CD4-positive, alpha-beta T cell treated with Interferon gamma for 1 hour (primary cell): ENCODE measurements at regions not wholly inside any gene's neighbourhood (a gene's known extent, or its start where the extent isn't known, plus 50 kb on each side); places are given as distances from the start of the nearest gene placed in this dataset.

Experiments used
- DNase-seq: peaks from one replicate; pipeline ENCODE4 v3.0.0-alpha.2; 2020

DNA sequence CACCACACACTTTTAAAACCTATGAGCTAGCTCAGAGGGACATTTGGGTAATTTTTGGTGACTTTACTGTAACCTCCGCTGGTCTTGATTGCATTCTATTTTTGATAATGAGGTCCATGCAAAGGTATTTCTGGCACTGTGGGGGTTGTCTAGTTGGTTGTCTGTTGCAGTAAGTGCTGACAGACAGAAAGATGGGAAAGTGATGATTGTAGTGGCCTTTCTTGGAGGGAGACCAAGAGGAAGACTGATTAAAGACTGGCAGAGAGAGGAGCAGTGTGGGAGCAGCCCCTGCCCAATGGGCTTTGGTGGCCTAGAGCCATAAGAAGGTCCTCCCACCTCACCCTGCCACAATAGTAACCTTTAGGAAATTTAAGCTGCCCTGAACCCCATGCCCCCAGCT is 173.4 kb upstream of the CTBP2 start:
- no peak for DNase-seq

DNA sequence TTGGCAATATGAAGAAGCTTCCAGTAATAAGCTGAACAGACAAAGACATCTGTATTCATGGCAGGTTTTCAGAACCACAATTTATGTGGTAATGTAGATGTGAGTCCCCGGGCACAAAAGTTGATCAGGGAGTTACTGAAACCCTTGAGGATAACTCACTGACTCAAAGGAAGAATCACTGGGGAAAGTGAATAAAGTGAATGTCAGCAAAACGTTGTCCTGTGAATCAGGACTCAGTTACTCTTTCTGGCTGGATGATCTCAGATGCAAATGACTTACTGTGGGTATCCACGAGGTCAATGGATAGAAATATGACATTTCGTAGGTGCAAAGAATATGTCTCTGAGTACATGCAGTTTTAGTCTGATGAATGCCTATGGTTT is 172.8 kb upstream of the CTBP2 start:
- no peak for DNase-seq

DNA sequence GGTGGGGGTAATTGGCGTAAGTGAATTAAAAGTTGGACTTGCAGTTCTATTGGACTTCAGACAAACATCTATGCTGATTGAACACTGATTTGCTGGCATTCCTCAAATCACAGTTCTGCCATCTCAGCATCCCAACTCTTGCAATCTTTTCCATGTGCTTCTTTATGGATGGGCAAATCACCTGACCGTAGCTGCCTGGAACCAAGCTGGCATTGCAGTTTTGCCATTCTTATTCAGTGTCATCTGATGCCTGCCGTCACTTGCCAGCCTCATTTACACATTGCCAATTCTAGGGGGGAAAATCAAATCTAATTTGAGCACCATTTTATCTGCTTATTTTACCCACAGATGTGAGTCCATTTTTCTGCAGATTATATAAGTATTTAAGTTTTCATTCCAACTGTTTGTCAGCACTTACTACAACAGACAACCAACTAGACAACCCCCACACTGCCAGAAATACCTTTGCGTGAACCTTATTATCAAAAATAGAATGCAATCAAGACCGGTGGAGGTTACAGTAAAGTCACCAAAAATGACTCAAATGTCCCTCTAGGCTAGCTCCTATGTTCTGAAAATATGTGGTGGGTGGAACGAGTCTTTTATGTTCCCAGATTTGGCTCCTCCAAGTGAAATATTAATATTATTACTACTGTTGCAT is 172.3 kb upstream of the CTBP2 start:
- no peak for DNase-seq

DNA sequence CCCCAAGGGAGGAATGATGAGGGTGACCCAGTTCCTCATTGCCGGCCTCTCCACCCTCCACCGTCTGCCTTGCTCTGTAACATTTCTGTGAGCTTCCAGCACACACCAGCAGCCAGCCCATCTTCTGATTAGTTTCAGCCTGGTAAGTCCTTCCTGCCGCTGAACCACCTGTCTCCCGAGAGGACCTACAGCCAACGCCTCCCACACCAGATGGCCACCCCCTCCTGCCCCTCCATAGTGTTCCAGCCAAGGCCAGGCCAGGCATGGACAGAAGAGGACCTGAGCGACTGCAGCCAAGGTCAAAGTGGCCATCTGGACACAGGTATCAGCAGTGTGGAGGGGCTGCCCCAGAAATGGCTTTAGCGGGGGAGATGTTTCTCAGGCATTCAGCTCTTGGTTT is 170.7 kb upstream of the CTBP2 start:
- no peak for DNase-seq

DNA sequence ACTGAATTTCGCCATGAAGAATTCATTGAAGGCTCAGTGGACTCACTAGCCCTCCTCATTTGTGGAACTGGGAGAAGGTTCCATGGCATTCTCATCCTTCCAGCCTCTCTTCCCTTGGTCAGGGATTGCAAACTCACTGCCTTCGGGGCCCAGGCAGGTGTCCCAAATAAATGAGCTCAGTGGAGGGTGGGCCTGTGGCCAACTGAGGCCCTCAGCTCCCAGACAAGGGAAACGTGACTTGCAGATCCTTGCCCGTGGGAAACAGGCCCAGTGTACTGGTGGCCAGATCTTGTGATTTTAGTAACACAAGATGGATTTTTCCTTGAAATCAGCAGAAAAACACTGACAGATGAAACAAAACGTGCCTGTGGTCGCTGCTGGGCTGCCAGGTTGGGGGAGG is 168.7 kb upstream of the CTBP2 start:
- no peak for DNase-seq

DNA sequence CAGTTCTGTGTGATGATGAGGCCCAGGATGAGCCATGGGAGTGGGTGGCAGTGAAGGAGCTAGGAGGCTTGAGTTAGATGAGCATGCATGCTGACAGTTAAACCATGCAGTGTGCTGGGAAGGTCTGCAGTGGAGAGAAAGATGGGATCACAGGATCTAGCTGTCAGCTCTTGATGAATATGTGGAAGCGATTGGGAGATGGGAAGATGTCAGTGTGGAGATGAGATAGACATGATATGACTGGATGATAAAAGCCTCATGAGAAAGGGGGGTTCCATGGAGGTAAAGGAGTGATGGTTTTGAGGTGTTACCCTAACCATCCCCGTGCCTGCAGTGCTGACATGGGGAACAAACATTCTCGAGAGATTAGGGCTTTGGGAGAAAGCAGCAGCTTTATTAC is 165.0 kb upstream of the CTBP2 start:
- no peak for DNase-seq

DNA sequence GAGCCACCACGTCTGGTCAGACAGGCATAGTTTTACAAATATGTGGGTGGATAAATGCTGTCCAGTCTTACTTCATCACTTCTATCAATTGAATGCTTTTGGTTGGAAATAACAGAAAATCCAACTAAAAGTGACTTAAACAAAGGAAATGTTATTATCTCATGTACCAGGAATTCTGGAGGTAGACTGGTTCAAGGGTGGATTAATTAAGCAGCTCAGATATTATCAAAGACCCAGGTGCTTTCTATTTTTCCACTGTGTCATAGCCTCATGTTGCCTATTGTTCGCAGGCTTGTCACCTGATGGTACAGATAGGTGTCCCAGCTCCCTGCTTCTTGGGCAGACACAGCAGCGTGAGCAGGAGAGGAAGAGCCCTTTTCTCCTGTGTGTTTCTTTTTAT is 156.1 kb upstream of the CTBP2 start:
- no peak for DNase-seq

DNA sequence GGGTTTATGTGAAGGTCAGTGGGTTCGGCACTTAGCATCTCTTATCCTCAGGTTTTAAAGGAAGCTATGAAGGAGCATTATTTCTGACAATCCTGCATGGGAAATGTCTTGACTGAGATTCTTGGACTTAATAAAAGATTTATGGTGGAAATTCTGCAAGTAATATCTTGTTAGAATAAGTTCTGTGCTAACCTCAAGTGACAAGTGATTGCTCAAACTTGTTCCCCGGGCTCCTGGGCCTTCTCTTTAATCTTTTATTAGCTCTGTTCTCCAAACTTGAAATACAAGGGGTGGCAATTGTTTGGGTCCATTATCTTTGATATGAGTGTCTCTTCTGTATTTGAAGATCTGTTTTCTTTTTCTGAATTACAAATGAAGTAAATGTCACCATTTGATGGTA is 140.6 kb upstream of the CTBP2 start:
- no peak for DNase-seq

DNA sequence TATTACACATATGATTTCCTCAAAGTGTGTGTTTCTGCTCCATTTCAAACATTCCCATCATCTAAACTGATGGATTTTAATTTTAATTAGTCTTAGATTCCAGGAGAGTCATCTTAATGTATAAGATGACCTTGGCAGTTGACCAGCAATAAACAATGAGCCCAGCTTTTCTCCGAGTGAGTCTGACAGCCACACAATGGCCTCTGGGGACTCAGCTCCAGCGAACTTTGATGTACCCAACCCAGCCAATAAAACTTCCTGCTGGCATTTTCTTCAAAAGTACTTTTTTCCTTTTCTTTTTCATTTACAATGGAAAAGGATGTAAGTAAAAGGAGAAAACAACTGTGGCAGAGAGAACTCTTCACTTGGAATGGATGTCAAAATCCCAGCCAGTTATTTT is 139.1 kb upstream of the CTBP2 start:
- DNase-seq = no peak

DNA sequence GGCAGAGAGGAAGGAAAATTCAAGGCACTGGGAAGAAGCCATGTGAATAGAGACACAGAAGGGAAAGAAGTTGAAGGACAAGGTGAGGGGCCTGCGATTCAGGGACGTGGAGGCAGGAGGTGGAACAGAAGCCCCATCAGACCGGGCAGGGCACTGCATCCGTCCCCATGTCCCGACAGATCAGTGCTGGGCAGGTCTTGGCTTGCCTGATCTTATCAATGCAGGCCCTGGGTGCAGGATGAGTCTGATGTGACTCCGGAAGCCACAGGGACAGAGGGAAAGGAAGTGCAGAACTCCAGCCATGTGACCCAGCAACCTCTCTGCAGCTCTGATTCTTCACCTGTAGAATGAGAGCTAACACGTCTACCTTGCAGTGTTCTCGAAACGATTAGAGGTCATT is 136.2 kb upstream of the CTBP2 start:
- DNase-seq = no peak

DNA sequence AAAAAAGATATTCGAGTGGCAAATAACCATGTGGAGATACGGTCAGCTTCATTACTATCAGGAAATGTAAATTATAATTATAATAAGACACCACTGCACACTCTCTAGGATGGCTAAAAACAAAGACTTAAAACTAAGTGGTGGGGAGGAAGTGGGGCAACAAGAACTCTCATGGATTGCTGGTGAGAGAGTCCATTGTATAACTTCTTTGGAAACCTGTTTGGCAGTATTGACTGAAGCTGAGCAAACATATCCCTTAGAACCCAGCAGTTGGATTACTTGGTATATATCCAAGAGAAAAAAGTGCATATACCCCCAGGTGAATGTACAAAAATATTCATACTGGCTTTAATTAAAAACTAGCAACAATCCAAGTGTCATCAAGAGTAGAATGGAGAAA is 133.7 kb upstream of the CTBP2 start:
- no peak for DNase-seq

DNA sequence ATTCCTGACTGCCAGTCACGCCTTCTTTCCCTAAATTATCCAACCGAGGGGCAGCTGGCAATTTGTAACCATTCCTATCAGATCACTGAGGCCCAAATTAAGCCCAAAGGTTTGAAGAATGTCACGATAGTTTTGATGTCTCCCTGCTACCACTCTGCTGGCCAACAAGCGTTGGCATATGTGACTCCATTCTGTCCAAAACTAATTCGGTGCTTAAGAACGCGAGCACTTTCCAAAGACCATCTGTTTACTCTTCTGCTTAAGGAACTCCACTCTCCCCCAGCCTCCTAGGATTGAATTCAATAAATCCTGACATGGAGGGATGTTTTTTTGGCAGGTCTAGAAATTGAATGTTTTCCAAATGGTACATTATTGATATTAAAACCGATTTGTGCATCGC is 131.5 kb upstream of the CTBP2 start:
- DNase-seq = no peak

DNA sequence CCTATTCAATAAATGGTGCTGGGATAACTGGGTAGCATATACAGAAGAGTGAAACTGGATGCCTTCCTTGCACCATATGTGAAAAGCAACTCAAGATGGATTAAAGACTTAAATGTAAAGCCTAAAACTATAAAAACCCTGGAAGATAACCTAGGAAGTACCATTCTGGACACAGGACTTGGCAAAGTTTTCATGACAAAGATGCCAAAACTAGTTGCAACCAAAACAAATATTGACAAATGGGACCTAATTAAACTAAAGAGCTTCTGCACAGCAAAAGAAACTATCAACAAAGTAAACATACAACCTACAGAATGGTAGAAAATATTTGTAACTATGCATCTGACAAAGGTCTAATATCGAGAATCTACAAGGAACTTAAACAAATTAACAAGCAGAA is 129.1 kb upstream of the CTBP2 start:
- no peak for DNase-seq

DNA sequence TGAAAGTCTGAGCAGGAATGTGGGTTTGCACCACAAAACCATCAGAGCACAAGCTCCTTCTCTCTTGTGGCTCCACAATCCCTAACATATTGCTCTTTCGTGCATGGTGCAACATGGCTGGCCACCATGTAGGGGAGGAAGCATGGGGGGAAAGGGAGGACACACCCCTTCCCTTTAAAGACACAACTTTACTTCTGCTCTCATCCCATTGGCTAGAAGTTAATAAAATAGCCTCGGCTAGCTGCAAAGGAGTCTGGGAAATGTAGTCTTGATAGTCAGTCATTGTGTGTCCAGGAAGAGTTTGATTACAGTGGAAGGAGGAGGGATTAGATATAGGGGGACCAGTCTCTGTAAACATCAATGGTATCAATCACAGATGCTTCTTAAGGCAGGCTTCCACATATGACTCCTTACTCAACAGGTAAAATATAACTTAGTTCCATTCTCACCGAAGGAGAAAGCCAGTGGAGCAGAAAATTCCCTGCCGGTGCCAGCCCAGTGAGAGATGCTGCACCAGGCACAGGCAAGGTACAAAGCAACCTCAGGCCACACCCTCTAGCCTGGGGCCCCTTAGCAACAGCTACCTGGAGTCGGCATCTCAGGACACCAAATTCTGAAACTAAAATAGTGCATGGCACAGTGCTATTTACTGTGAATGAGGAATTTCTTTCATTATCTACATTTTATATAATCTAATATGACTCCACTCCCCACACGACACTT is 124.7 kb upstream of the CTBP2 start:
- no peak for DNase-seq

DNA sequence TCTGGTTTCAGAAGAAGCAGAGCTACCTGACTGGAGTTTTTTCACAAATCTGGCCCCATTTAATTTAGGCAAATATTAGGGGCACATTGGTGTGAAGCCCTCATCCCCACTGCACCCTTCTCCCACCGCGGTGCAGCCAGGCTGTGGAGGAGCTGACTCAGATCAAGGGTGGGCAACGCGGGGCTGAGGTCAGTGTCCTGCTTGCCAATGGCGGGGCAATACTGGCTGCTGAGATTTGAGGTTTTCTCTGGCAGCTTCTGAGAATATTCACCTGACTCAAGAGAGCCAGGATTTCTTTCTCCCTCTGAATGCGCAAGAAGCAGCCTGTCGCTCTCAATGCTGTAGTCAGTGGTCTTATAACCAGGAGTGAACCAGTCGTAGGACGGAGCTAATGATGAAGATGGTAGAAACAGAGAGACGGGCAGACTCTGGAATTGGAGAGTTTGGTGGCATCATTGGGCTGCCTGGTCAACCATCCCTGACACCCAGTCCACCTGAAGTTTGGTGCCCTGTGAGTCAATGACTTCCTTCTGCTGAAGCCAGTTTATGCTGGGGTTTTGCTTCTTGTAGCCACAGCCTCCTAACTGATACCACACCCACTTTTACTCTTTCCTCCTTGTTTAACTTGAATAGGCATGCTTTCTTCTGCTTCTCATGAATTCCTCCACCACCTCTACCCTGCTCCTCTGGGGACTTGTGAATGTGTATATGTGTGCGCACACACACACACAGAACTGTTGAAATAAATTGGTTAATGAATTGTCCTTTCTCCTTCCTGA is 123.7 kb upstream of the CTBP2 start:
- DNase-seq = no peak

DNA sequence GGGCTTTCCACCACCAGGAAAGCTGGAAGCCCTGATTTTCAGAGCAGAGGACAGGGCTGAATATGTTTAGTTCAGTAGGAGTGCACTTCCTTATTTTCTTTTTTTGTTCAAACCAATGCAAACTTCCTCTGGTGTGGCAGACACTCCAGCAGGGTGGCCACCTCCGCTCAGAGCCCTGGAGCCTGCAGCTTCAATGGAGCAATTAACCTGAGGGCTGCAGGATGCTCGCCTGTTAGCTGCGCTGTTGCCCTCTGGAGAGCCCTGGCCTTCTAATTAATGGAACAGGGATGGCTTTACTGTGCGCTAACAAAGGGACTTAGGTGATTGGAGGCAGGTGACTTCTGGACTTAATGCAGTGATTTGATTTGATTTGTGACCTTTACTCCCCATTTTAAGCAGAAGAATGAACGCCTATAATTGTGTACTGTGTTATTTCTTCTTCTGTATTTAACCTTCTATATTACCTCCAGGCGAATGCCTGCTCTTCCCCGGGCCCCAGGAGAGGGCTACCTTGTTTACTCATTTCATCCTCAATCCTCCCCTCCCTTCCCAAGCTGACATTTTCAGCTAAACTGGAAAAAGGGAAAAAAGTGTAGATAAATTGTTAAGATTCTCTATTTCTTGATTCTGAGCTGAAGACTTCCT is 123.0 kb upstream of the CTBP2 start:
- DNase-seq = no peak

DNA sequence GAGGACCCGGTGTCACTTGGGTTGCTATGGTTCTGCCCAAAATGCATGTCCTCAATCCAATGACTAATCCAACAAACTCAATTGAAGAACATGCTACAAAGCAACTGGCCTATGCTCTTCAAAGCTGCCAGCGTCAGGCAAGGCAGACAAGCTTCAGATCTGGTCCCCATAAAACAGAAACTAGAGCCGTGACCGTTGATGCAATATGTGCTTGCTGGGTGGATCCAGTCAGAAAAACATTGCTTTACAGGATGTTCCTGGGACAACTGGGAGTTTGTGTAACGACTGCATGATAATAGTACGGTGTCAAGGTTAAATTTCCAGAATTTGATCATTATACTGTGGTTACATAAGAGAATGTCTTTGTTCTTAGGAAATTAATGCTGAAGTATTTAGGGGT is 120.7 kb upstream of the CTBP2 start:
- DNase-seq = no peak

DNA sequence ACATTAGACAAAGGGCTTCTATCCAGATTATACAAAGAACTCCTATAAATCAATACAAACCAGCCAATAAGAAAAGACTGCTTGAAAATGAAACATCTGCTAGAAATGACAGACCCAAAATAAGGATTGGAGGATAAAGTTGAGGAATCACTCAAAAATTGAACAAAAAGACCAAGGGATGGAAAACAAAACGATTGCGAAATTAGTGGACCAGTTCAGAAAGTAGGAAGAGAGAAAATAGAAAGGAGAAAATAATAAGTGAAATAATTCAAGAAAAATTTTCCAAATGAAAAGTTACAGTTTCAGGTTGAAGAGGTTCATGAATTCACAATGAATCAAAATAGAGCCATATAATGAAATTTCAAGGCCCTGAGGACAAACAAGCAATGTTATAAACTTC is 115.8 kb upstream of the CTBP2 start:
- DNase-seq = no peak

DNA sequence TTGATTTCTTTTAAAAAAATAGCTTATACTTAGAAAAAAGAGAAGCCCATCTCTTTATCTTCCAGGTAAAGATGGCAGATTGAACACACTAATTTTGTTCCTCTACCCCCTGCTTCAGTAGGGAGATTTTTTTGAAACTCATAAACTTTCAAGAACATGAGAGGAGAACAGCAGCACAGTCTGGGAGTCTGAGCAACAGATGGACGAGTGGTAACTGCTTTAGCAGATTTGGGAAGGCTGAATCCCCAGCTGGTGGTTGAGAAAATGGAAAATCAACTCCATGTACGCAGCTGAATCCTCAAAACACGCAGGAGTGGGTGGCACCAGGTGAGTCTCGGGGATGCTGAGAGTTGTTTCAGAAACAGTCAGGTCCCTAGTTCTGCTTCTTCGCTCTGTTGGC is 114.6 kb upstream of the CTBP2 start:
- no peak for DNase-seq

DNA sequence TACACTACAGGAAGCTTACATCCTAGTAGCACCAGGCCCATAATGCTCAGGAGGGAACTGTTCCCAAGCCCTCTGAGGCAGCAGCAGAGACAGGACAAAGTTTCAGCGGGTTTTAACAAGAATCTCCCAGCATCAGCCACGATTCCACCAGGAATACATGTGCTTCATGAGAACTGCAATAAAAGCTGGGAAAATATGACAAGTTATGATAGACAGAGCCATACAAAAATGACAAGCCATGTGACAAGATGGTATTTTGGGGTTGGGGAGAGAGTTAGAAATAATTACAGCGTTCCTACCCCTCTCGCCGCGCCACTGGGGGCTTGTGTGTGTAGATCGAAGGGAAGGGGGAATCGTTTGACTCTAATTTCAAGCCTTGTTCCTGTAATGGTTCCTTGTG is 112.7 kb upstream of the CTBP2 start:
- no peak for DNase-seq

DNA sequence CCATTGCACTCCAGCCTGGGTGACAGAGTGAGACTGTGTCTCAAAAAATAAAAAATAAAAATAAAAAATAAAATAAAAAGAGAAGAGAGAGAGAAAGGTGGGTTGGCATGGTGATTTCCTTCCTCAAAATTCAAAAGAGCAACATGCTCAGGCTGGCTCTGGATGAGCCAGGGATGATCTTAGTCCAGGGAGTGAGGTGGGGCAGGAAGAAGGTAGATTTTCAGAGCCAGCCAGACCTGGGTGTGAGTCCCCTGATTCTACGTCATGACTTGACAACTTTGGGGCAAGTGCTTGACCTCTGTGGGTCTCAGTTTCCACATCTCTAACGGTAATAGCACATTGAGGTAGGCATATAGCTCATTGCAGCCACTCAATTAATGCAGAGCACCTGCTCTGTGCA is 109.4 kb upstream of the CTBP2 start:
- DNase-seq = no peak

DNA sequence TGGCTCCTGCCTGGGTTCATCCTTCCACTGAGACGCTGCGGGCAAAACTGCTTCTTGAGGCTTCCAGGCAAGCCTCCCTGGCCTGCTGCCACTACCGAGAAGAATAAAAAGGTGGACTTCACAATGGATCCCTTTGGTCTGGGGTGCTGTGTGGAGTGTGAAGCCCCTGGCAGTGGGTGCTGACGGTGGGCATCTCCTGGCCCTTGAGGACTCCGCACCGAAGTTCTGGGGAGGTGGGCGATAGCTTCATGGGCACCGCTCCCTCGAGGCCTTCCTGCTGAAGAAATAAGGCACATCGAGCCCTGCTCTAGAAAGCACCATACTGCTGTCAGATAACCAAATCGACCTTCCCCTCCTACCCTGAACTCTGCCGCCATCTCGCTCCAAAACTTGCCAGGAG is 106.6 kb upstream of the CTBP2 start:
- no peak for DNase-seq

DNA sequence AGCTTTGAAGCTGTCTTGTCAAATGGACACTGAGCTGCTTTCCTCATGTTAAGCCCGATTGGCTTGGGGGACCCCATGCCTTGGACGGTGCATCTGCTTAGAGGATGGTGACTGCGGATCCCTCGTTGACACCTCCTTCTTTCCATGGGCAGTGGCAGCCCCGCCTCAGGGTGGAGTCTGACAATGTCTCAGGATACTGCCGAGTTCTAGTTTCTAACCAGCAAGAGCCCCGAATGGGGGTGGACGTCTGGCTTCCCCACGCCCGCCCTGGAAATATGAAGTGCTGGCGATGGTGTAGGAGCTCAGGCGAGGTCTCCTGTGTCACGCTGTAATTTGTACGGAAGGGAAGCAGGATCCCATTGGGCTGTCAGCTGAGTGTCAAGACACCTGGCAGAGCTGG is 106.2 kb upstream of the CTBP2 start:
- DNase-seq = no peak

DNA sequence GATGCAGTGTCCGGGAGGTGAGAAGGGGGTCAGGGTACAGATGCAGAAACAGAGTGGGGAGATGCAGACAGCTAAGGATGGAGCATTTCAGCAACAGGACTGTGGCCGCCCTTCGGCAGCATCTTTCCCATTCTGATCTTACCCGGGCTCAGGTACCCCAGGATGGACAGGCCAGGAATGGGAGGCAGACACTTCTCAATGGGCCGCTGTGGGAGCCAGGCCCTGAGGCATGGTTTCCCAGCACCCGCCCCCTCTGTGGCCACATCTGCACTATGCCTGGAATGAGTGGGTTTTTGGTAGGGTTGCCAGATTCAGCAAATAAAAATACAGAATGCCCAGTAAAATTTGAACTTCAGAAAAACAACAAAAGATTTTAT is 105.2 kb upstream of the CTBP2 start:
- DNase-seq = no peak
